Neural cell (in vitro differentiated cells): ENCODE measurements at regions not wholly inside any gene's neighbourhood (a gene's known extent, or its start where the extent isn't known, plus 50 kb on each side); places are given as distances from the start of the nearest gene placed in this dataset.

Experiments used
- CTCF ChIP-seq: fragments of 450-650 bp; IDR thresholded peaks from 2 replicates; pipeline ENCODE4 v1.5.1; 2014; ENCODE audit warnings: antibody characterized with exemption, mild to moderate bottlenecking, moderate library complexity; ENCODE audit not compliant: poor library complexity, severe bottlenecking
- EP300 ChIP-seq: fragments of 450-650 bp; conservative IDR thresholded peaks from 2 replicates; pipeline ENCODE4 v1.6.1; 2014; ENCODE audit warnings: antibody characterized with exemption, mild to moderate bottlenecking, moderate library complexity; ENCODE audit not compliant: poor library complexity, severe bottlenecking
- EZH2 ChIP-seq: fragments of 200-600, 300-800 bp; shearing (Covaris generic), sonication (generic); IDR thresholded peaks from 2 replicates; pipeline ENCODE4 v1.6.1; 2014; ENCODE audit warnings: antibody characterized with exemption, low read length, borderline replicate concordance, mild to moderate bottlenecking; ENCODE audit not compliant: insufficient read depth, poor library complexity, severe bottlenecking
- MXI1 ChIP-seq: fragments of 450-650 bp; conservative IDR thresholded peaks from 2 replicates; pipeline ENCODE4 v1.6.1; 2014; ENCODE audit warnings: antibody characterized with exemption, mild to moderate bottlenecking; ENCODE audit not compliant: poor library complexity, severe bottlenecking
- TAF1 ChIP-seq: IDR thresholded peaks from 2 replicates; pipeline ENCODE4 v1.6.1; 2012; ENCODE audit warnings: low read depth
- TF ChIP-seq, protein P1 (sequence below): IDR thresholded peaks from 2 replicates; pipeline ENCODE4 v1.6.1; 2012; ENCODE audit warnings: borderline replicate concordance

GRCh38 chr16:6284731-6285130 is 1047.9 kb upstream of the RBFOX1 start:
- TF ChIP-seq CTCF (no peak), EZH2 (no peak), EP300 (no peak), TAF1 (no peak), MXI1 (no peak)
- TF ChIP-seq, protein P1, sequence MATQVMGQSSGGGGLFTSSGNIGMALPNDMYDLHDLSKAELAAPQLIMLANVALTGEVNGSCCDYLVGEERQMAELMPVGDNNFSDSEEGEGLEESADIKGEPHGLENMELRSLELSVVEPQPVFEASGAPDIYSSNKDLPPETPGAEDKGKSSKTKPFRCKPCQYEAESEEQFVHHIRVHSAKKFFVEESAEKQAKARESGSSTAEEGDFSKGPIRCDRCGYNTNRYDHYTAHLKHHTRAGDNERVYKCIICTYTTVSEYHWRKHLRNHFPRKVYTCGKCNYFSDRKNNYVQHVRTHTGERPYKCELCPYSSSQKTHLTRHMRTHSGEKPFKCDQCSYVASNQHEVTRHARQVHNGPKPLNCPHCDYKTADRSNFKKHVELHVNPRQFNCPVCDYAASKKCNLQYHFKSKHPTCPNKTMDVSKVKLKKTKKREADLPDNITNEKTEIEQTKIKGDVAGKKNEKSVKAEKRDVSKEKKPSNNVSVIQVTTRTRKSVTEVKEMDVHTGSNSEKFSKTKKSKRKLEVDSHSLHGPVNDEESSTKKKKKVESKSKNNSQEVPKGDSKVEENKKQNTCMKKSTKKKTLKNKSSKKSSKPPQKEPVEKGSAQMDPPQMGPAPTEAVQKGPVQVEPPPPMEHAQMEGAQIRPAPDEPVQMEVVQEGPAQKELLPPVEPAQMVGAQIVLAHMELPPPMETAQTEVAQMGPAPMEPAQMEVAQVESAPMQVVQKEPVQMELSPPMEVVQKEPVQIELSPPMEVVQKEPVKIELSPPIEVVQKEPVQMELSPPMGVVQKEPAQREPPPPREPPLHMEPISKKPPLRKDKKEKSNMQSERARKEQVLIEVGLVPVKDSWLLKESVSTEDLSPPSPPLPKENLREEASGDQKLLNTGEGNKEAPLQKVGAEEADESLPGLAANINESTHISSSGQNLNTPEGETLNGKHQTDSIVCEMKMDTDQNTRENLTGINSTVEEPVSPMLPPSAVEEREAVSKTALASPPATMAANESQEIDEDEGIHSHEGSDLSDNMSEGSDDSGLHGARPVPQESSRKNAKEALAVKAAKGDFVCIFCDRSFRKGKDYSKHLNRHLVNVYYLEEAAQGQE: no peak
